Epidermal melanocyte (primary cell): ENCODE measurements at regions not wholly inside any gene's neighbourhood (a gene's known extent, or its start where the extent isn't known, plus 50 kb on each side); places are given as distances from the start of the nearest gene placed in this dataset.
"Not testable (repeated sequence)": the region's sequence is repeated elsewhere in the genome, so short reads cannot be mapped to it uniquely, and the experiment has no call there.

Experiments used
- DNase-seq: peaks from one replicate; pipeline ENCODE4 v3.0.0; 2011; ENCODE audit warnings: low spot score; ENCODE audit not compliant: insufficient read length

GRCh38 chr1:104776-105175 lies 346.7 kb downstream of the OR4F29 start:
- not testable (repeated sequence) for DNase-seq

DNA sequence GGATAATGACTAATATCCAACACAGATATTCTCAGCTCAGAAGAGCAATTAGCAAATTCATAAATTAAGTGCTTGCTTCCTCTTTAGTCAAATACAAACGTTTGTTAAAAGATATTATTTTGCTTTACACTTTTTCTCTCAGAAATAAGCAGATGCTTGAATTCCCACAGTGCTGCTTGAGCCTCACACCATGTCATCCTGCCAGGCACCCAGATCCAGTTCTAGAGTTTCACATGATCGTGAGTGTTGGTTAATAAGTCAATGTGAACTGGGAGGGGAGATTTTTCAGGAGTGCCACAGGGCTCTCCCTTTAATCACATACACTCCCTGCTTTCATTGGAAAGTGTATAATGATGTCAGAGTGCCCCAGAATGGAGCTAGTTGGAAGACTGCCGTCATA lies 352.0 kb downstream of the OR4F29 start:
- not testable (repeated sequence) for DNase-seq

DNA sequence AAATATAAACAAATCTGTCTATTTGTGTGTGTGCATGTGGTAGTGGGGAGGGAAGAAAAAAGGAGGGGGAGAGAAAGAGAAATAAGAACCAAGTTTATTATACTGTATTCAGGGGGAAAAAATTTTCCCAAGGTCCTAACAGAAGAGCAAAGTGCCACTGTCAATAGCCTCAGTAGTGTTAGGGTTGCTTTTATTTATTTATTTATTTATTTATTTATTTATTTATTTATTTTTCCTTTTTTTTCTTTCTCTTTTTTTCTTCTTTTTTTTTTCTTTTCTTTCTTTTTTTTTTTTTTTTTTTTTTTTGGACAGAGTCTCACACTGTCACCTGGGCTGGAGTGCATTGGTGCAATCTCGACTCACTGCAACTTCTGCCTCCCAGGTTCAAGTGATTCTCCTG lies 352.7 kb downstream of the OR4F29 start:
- not testable (repeated sequence) for DNase-seq

GRCh38 chr1:91279-91678 lies 360.2 kb downstream of the OR4F29 start:
- DNase-seq: not testable (repeated sequence)

DNA sequence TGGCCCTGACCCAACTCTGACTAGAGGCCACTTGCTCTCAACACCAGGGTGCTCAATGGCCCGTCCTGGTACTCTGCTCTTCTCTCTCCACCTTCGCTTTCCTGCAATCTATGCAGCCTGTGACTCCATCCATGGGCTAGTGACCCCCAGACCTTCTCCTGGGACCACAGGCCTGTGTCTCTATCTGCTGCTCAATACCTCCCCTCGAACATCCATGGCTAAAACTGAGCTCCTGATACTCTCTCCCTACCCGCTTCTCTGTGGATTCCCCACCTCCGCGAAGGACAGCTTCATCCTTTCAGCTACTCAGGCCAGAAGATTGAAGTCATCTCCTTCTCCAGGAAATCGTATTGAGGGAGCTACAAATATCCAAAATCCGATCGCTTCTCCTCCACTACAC lies 363.4 kb downstream of the OR4F29 start:
- DNase-seq: not testable (repeated sequence)

DNA sequence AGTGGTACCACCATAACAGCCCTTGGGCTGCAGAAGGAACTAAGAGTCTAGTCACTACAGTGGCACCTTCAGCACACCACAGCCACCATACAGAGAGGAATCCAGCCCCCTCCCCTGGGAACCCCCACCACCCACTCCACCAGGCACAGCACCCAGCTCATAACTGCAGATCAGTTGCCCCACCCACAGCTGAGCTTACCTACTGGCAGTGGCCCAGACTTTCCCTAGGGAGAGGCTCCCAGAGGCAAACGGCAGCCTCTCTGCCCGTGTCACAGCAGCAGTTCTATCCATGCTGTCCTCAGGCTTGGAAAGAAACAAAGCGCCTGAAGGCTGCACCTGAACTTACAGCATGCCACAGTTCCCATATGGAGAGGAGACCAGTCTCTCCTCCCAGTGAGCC lies 372.3 kb downstream of the OR4F29 start:
- not testable (repeated sequence) for DNase-seq

DNA sequence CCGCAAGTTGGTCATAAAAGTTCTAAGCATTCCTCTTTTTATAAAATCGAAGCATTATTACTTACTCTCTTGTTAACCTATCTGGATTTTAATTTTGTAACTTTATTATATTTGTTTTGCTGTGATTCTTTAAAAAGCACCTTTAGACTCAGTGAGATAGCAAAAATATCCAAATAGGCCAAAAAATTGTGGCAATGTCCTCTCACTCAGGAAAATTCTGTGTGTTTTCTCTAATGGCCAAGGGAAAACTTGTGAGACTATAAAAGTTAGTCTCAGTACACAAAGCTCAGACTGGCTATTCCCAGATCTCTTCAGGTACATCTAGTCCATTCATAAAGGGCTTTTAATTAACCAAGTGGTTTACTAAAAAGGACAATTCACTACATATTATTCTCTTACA lies 386.4 kb downstream of the OR4F29 start, which contains the start of gene OR4F5:
Gene OR4F5 (plus strand): TSS at position 301 of the 400 bp plus-strand sequence.
- DNase-seq: not testable (repeated sequence)

DNA sequence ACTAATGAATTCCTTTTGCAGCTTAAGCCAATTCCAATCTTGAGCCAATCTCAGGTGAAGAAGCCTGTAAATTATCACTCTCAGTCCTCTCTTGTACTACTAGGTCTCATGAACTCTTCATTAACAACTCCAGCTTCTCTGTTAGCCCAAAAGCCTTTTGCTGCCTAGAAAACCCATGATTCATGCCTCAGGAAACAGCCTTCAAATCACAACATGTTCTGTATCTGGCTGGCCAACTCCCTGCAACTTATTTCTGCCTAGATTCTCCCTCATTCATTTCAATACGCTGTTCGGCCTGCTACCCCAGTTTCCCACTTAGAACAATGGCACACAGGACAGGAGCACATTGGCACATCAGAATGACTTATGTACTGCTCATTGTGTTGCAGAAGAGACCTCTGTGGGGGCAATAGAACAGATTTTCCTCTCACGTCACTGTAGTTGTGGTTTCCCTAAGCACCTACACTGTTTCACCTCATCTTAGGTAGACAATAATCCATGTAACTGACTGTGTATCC lies 395.4 kb downstream of the OR4F29 start:
- DNase-seq: not testable (repeated sequence)

DNA sequence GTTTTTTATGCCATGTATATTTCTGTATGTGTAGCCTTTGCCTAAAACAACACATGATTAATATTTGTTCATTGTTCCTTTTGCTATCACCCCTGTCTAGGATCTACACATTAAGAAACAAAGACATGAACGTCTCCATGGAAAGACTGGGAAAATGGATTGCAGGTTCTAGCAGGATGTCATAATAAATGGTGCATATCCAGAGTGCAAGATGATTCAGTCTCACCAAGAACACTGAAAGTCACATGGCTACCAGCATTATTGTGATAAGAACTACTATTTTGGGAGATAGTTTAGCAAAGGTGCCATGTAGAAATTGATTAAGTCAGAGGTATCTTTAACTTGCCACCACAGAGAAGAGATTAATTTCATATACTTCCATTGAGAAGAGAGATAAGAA lies 398.3 kb downstream of the OR4F29 start:
- DNase-seq: not testable (repeated sequence)

DNA sequence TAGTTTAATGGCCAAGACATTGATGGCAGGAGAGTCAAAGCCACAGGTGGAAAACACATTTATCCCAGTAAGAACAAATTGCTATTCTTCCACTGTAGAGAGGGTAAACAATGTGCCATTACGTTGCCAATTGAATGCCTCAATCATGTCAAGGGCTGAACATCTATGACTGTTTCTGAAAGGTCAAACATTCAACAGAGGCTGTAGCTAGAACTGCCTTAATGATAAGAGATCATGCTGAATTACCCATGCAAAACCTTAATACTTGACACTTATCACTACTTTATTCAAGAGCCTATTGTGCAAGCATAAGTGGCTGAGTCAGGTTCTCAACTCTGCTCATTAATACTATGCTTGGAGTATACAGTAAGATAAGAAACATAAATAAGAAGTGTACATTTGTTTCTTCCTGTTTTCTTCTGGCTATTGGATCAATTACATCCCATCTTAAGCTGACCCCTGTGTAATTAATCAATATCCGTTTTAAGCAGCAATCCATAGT lies 409.5 kb downstream of the OR4F29 start:
- DNase-seq: not testable (repeated sequence)

- not testable (repeated sequence) for DNase-seq
Measured at GRCh38 chr1:41197-41596, 410.3 kb downstream of the OR4F29 start.

DNA sequence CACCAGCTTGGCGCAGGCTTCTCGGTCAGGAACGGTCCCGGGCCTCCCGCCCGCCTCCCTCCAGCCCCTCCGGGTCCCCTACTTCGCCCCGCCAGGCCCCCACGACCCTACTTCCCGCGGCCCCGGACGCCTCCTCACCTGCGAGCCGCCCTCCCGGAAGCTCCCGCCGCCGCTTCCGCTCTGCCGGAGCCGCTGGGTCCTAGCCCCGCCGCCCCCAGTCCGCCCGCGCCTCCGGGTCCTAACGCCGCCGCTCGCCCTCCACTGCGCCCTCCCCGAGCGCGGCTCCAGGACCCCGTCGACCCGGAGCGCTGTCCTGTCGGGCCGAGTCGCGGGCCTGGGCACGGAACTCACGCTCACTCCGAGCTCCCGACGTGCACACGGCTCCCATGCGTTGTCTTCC lies 422.3 kb downstream of the OR4F29 start:
- DNase-seq: not testable (repeated sequence)

GRCh38 chr1:17298-17697 lies 434.2 kb downstream of the OR4F29 start:
- DNase-seq: not testable (repeated sequence)

DNA sequence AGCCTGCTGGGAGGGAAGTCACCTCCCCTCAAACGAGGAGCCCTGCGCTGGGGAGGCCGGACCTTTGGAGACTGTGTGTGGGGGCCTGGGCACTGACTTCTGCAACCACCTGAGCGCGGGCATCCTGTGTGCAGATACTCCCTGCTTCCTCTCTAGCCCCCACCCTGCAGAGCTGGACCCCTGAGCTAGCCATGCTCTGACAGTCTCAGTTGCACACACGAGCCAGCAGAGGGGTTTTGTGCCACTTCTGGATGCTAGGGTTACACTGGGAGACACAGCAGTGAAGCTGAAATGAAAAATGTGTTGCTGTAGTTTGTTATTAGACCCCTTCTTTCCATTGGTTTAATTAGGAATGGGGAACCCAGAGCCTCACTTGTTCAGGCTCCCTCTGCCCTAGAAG lies 435.5 kb downstream of the OR4F29 start:
- DNase-seq: not testable (repeated sequence)

DNA sequence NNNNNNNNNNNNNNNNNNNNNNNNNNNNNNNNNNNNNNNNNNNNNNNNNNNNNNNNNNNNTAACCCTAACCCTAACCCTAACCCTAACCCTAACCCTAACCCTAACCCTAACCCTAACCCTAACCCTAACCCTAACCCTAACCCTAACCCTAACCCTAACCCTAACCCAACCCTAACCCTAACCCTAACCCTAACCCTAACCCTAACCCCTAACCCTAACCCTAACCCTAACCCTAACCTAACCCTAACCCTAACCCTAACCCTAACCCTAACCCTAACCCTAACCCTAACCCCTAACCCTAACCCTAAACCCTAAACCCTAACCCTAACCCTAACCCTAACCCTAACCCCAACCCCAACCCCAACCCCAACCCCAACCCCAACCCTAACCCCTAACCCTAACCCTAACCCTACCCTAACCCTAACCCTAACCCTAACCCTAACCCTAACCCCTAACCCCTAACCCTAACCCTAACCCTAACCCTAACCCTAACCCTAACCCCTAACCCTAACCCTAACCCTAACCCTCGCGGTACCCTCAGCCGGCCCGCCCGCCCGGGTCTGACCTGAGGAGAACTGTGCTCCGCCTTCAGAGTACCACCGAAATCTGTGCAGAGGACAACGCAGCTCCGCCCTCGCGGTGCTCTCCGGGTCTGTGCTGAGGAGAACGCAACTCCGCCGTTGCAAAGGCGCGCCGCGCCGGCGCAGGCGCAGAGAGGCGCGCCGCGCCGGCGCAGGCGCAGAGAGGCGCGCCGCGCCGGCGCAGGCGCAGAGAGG lies 441.3 kb downstream of the OR4F29 start:
- DNase-seq: not testable (repeated sequence)
